SK-N-SH treated with all-trans-retinoic acid at 6 μM for 48 hours (cell line): ENCODE measurements at regions not wholly inside any gene's neighbourhood (a gene's known extent, or its start where the extent isn't known, plus 50 kb on each side); places are given as distances from the start of the nearest gene placed in this dataset.

Experiments
- ISL1 ChIP-seq: fragments of 250-450 bp; sonication (Bioruptor Pico); IDR thresholded peaks from 2 replicates; pipeline ENCODE4 v2.1.2; 2022; ENCODE audit warnings: mild to moderate bottlenecking, moderate library complexity
- PATZ1 ChIP-seq: fragments of 250-450 bp; sonication (Bioruptor Pico); IDR thresholded peaks from 2 replicates; pipeline ENCODE4 v1.8.0; 2020; ENCODE audit warnings: mild to moderate bottlenecking, moderate library complexity, borderline replicate concordance
- ZNF565 ChIP-seq: fragments of 450-650 bp; formaldehyde crosslinking; conservative IDR thresholded peaks from 2 replicates; pipeline ENCODE4 v1.5.0; 2020; ENCODE audit warnings: low read depth, mild to moderate bottlenecking, moderate library complexity

DNA sequence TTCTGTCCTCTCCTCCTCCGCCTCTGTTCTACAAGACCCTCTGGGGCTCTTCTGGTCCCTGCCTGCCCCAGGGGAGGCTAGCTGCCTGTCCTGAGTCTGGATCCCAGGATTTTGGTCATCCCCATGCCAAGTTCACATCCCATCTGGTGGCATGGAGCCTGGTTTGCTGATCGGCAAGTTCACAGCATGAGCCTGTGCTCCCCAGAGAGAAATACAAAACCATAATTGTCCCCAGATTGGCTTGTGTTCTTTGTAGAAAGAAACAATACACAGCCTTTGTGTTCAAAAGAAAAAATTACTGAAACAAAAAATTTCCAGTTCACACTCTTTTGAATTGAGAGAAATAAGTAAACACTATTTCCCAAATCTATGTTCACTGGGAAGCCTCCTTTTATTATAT lies 149.4 kb upstream of the ZC3H12A start:
- TF ChIP-seq ISL1, result no peak
- TF ChIP-seq ZNF565 (CRISPR knock-in tag), result no peak
- TF ChIP-seq PATZ1 (CRISPR knock-in tag), result no peak
